NCI-H1105 (cell line): ENCODE measurements at regions not wholly inside any gene's neighbourhood (a gene's known extent, or its start where the extent isn't known, plus 50 kb on each side); places are given as distances from the start of the nearest gene placed in this dataset.

Experiments
- DNase-seq: peaks from one replicate; lab custom pipeline; 2025; lab: John Stamatoyannopoulos, UW

DNA sequence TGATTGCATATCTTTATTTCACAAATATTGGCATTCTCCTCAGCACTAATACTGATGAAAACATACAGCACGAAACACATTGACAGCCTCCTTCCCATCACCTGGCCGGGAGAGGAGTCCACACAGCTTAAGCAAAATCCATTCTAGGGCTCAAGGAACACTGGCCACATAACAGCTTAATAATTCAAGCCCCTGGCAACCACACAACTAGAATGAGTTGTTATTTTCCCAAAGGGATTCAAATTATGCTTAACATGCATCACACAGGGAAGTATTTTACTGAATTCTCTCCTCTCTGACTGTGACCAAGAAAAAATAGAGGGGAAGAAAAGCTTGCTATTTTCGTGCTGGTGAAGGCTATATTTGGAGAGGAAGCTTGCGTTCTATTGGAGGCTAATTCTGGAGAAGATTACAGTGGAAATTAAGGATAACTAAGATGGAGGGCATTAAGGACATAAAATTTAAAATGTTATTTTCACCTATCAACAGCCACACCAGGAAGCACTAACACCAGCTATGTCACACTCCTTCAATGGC lies 198.5 kb downstream of the ADGRG6 start:
- no peak for DNase-seq

DNA sequence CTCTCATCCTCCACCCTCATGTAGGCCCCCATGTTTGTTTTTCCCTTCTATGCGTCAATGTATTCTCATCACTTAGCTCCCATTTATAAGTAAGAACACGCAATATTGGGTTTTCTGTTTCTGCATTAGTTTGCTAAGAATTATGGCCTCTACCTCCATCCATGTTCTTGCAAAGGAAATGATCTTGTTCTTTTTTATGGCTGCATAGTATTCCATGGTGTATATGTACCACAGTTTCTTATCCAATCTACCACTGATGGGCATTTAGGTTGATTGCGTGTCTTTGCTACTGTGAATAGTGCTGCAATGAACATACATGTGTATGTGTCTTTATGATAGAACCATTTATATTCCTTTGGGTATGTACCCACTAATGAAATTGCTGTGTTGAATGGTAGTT lies 200.0 kb downstream of the ADGRG6 start:
- no peak for DNase-seq

DNA sequence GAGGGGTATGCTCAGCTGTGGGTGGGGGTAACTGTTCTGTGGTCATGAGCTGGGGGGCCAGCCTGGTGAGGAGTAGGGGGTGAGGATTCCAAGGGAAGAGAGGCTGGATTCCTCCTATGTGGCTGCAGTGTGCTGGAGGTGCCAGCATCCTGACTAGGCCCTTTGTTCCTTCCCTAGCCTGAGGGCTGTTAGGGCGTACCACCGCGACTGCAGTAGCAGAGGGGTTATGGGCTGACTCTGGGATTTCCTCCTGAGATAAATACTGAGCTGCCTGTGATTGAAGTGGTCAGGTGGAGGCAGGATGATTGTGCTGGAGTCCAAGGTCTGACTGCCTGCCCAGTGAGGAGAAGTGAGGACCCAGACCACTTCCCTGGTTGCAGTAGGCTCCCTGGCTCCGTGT lies 205.3 kb downstream of the ADGRG6 start:
- DNase-seq, result no peak

DNA sequence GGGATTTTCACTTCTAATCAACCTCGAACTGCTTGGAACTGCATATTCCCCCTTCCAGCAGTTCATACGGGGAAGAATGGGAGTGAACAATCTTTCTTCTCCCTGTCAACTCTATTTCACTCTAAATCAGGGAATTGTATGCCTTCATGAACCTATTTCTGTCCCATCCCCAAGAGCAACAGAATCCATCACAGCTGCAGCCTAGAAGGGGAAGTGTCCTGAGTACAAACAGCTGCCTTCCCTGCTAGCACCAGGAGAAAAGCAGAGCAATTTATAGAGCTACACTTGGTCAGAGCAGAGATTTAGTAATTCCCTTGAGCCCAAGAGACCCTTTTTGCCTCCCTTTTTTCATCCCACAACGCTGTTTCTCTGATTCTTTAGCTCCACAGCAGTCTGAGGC lies 208.4 kb downstream of the ADGRG6 start:
- DNase-seq, result no peak

DNA sequence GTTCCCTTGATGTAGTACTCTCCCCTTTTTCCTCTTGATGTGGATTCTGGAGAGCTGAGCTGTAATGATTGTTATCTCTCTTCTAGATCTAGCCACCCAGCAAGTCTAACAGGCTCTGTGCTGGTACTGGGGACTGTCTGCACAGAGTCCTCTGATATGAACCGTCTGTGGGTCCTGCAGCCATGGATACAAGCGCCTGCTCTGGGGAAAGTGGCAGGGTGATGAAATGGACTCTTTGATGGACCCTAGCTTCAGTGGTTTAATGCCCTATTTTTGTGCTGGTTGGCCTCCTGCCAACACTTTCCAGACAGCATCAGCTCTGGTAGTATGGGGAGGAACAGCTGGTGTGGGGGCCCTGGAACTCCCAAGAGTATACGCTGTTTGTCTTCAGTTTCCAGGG lies 216.3 kb downstream of the ADGRG6 start:
- peak; percentile 64 for DNase-seq

DNA sequence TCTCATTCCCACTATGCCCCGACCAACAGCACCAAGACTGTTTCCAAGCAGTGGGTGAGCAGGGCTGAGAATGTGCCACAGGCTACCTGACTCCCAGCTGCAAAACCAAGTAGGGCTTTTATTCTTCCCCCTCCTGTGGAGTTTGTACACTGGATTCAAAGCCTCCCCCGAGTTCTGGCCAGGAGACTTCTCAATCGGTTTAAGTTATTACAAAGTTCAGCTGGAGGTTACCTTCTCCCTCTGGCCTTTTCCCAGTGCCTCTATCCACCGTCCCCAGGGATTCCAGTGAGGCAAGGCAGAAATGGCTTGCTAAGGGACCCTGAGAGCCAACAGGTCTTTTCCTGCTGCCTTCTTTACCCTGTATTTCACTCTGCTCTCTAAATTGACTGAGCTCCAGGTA lies 217.0 kb downstream of the ADGRG6 start:
- no peak for DNase-seq

DNA sequence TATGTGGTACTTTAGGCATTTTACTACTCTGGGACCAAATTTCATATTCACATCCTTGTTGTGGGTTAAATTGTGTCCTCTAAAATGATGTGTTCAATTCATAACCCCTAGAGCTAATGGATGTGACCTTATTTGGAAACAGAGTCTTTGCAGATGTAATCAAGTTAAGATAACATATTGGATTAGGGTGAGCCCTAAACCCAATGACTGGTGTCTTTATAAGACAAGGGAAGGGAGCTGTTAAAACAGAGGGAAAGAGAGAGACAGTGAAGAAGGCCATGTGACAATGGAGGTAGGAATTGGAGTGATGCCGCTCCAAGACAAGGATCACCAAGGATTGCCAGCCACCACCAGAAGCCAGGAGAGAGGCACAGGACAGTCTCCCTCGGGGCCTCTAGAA lies 220.0 kb downstream of the ADGRG6 start:
- no peak for DNase-seq

DNA sequence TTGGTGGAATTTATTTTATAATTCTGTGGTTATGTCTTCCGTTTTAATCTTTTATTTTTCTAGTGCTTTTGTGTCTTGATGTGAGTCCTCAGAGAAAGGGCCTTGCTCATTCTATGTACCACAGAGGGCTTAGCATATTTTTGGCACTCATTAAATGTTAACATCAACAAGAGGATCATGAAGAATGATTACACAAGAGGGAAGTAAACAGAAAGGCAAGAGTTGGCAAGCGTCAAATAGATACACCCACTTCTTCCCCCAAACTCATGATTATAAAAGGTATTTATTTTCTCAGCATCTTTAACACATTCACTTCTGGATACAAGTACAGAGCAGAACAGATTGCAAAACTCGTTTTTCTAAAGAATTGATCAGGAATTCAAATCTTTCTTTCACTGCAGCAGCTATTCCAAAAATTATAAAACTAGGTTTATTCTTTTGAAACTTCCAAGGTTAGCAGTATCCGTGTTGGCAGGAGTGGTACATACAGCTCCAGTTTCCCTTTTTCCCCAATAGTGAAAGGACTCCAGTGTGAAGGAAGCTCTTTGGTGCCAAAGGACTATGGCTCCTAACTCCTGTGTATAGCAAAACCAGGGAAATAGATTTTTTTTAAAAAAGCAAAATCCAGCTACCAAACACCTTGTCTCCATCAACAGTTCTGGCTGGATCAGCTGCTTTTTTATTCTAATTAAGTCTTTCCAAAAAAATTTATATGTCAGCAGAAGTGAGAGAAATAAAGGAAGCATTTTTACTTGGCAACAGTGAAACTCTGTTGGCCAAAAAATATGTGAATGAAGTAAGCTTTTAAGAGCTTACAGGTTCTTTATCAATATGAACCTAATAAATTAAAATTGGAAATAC lies 221.9 kb downstream of the ADGRG6 start:
- peak; percentile 3 for DNase-seq

DNA sequence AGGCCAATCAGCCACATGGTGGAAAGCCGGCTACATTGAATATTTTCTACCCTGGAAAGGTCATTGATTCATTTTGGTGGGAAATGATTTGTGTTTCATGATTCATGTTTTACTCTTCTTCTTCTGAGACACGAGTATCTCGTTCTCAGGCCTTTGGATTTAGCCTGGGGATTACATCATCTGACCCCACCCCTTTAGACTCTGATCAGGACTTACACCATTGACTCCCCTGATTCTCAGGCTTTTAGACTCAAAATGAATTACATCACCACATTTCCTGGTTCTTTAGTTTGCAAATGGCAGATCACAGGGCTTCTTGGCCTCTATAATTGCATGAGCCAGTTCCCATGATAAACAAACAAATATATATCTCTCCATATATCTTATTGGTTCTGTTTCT lies 228.8 kb downstream of the ADGRG6 start:
- DNase-seq, result no peak

DNA sequence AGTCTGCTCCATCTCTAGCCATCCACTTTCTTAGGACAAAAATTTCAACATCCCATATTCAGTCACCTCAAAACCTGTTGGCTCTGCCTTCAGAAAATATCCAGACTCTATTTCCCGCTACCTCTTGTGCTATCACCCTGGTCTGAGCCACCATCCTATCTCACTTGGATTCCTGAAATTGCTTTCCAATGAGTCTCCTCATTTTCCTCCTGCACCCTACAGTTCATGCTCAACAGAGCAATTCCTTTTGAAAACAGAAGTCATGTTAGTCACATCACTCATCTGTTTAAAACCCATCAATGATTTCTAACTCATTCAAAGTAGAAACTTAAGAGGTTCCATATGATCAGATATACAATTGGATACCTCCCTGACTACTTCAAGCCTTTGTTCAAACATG lies 229.9 kb downstream of the ADGRG6 start:
- DNase-seq, result no peak

DNA sequence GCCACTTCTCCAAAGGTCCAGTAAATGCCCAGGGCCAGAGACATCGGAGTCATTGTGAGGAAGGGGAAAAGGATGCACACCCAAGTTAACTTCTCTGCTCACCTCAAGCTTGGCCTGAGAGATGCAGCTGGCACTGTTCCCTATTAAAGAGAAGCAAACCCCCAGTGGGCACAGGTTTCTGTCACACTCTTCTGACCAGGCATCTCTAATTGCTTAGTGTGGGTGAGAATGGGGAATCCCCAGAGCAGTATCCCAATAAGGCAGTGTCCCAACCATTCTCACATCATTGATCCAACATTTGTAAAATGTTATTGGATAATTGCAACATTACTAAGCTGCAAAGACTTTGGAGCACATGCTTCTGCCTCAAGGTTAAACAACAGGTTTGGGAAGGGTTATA lies 232.3 kb downstream of the ADGRG6 start:
- DNase-seq, result no peak

DNA sequence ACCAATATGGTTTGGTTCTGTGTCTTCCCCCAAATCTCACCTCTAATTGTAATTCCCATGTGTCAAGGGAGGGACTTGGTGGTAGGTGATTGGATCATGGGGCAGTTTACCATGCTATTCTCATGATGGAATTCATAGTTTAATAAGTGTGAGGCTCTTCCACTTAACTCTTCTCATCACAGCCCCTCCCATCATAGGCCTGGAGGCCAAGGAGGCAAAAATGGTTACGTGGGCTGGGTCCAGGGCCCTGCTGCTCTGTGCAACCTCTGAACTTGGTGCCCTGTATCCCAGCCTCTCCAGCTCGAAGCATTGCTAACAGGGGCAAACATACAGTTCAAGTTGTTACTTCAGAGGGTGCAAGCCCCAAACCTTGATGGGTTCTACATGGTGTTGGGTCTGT lies 232.7 kb downstream of the ADGRG6 start:
- no peak for DNase-seq

DNA sequence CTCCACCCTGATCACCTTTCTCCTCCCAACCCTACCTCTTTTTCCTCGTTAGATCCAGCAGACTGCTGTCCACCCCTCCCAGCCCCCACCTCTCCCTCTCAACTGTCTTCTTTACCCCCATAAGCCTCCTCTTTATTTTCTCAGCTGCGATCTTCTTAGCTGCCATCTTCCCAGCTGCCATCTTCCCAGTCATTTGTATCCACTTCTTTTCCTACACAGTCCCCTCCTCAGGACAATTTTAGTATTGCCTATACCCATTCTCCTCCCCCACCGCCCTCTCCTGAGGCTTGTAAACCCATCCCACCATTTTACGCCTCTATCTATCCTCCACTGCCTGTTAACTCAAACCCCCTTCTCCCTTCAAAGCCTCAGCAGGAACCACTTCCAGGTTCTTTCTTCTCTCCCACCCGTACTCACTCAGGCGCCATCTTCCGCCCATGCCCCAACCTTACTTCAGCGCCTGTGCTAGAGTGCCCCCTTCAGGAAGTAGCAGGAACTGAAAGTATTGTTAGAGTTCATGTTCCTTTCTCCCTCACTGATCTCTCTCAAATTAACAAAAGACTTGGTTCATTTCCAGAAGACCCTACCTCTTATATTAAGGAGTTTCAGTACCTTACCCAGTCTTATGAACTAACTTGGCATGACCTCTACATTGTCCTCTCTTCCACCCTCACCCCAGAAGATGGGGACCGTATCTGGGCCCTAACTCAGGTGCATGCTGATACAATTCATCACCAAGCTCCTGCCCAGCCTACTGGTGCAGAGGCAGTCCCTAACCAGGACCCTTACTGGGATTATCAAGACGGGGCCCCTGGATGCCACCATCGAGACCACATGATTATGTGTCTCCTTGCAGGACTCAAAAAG lies 236.0 kb downstream of the ADGRG6 start:
- DNase-seq, result no peak

DNA sequence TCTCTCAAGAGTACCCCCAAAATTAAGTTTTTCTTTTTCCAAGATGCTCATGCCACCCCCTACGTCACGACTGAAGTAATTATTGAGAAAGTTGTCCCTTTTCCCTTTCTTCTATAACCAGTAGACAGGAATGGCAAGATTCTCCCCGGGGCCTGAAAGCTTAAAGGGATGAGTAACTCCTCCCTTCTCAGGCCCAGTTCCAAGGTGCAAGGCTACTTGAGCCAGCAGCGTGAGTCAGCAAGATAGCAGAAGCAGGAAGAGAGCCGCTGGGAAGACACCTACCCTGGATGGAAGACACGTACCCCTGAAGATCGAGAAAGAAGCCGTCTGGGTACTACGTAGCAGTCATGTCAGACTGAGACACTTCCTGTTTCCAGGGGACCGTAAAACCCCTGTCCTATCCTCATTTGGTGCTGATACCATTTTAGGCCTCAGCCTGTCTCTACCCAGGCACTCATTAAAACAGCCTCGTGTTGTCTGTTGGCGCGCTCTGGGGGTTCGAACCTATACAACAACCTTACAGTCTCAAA lies 241.0 kb downstream of the ADGRG6 start:
- DNase-seq, result no peak

DNA sequence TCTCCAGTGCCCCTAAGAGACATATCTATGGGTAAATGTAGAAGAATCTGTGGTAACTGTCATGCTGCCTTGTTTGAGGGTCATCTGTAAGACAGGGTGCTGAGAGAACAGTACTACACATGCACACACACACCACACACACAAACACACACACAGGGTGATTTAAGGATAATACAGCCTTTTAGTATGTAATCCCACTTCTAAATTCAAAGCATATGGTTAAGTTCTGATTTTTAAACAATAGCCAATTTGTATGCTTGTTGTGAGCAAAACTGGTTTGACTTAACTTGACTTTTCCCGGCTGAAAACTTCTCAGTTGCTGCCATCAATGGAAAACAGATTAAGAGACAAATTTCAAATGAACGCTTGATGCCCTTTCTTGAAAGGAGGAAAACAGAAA lies 241.8 kb downstream of the ADGRG6 start:
- DNase-seq, result no peak

DNA sequence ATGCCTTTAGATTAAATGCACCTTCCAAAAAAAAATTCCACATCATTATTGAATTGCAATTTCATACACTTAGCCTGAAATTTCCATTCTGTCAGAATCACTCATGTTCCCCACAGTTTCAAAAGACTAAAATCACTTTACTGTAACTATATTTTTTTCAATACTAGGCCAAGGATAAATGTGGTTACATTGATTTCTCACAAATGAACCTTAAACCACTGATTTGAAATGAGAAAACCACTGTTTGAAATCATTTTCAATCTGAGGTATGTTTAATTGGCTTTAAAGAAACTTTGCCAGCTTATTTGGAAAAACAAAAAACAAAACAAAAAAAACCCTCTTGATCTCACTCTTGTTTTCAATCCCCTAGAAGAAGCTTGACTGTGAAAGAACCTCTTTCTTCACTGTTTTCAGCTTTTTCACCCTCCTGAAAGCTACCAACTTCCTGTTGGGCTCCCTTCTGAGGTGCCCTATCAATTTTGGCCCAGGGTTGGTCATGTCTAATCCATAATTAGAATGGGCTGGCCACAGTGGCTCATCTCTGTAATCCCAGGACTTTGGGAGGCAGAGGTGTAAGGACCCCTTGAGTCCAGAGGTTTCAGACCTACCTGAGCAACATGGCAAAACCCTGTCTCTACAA lies 242.5 kb downstream of the ADGRG6 start:
- no peak for DNase-seq

DNA sequence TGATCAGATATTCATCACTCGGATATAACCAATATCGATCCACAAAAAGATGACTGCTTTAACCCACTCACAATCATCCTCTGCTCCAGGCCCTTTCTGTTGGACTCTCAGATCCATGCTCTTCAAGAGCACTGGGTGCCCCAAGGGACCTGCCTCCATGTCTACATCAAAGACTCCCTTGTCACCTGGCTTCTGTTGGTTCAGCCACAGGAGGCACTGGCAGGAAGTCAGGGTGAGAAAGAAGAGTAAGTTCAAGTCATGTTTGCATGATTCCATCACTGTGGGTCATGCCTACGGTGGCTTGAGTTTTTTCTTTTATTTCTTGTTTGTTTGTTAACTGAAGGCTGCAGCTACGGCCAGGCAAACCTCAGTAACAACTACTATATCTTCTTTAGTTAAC lies 243.3 kb downstream of the ADGRG6 start:
- no peak for DNase-seq

DNA sequence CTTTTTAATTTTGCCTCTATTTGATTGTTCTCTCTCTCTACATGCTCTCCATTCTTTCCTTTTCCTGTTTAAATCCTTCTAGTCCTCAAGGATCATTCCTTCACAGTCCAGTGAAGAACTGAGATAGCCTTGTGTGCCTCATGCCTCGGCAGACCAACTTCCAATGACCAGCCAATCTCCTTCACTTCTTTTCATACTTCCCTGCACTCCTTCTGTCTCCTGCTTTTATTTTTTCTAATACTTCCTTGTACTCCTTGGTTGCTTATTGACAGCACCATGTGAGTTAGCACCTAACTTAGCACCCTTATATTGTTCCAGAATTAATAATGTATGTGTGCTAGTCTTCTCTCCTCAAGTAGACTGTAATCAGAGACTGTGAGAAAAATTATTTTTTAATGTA lies 246.8 kb downstream of the ADGRG6 start:
- DNase-seq, result no peak

DNA sequence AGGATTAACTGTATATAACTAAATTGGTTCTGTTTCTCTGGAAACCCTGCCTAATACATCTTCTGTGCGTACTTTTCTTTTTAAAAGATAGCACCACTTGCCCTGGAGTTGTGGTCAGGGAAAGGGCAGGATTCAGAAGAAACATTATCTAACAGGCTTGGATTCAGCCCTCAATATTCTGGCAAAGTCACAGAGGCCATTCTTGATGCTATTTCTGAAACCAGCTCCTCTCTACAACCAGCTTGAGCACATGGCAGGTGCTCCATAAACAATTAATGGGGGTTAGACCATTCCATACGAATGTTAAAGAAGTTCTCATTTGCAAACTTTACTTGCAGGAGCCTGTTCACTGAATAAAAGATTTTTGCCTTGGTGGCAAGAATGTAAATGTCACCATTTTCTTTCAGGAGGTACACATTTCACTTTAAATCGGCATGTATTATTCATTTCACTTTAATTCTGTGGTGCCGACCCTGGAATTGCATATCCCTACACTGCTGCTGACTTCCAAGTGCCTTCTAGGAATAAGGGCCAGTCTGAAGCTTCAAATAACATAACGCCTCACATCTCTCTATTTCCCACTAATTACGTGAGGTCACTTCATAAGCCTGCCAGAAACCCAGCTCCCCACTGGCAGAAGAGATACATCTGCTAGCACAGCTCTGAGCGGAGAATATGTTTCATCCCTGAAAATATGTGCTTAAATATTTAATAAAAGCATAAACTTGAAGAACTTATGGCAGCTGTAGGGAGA lies 248.7 kb downstream of the ADGRG6 start:
- no peak for DNase-seq

DNA sequence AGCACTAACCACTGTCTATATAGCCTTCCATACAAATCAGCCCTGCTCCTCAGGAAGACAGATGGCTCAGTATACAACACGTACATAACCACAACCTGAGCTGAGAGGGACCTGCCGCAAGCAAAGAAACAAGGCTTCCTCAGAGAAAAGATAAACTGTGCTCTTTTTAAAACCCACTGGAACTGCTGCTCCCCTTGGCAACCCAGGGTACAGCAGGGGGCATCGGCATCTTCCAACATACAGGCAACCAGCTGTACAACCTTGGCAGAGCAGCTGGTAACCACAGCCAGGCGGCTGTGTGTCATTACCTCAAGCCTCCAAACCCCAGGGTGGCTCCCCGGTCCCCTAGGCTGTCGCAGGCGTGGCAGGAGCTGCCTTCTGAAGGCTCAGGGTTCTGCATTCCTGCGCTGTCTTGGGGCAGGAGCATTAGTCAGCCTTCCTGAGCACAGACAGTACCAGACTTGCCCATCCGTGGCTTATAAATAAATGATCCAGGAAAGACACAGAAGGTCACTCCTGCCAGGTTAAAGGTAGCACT lies 249.5 kb downstream of the ADGRG6 start:
- no peak for DNase-seq

DNA sequence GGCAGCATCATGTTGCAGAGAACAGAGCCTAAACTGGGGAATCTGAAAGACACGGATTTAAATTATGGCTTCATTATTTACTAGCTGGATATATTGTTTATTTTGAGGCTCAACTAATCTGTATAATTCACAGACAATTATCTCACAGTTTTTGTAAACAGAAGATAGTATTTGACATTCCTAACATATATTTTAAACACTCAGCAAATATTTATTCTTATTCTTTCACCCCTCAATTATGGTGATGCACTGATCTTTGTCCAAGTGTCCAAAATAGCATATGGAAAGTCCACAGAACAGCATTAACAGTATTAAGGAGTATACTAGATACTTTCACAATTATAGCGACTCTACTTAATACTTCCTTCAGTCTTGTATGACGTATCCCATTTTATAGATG lies 257.0 kb downstream of the ADGRG6 start:
- no peak for DNase-seq
